GM12892 (cell line): ENCODE measurements at regions not wholly inside any gene's neighbourhood (a gene's known extent, or its start where the extent isn't known, plus 50 kb on each side); places are given as distances from the start of the nearest gene placed in this dataset.

Experiments used
- POLR2A ChIP-seq: IDR thresholded peaks from 2 replicates; pipeline ENCODE4 v1.6.1; 2011; ENCODE audit warnings: low read depth, low read length, control low read depth
- POLR2AphosphoS5 ChIP-seq: IDR thresholded peaks from 2 replicates; pipeline ENCODE4 v1.6.1; 2011; ENCODE audit warnings: low read depth, low read length, control low read depth
- TAF1 ChIP-seq: IDR thresholded peaks from 2 replicates; pipeline ENCODE4 v1.6.1; 2011; ENCODE audit warnings: low read depth, mild to moderate bottlenecking, control low read depth, low read length, borderline replicate concordance

DNA sequence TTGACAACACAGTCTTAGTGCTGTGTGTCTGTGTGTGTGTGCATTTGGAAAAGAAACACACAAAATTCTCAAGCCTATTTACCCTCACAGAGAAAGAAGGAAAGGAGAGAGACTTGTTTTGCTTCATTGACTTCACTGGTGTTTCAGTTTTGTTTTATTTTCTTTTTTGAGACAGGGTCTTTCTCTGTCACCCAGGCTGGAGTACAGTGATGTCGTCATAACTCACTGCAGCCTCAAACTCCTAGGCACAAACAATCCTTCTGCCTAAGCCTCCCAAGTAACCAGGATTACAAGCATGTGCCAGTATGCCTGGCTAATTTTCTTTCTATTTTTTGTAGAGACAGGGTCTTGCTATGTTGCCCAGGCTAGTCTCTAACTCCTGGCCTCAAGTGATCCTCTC, 636.9 kb downstream of the TAFA4 start:
- no peak for TF ChIP-seq POLR2AphosphoS5
- no peak for TF ChIP-seq POLR2A
- no peak for TF ChIP-seq TAF1
